ENCODE measurements at regions not wholly inside any gene's neighbourhood (a gene's known extent, or its start where the extent isn't known, plus 50 kb on each side); places are given as distances from the start of the nearest gene placed in this dataset.
"Not testable (repeated sequence)": the region's sequence is repeated elsewhere in the genome, so short reads cannot be mapped to it uniquely, and the experiment has no call there.

DNA sequence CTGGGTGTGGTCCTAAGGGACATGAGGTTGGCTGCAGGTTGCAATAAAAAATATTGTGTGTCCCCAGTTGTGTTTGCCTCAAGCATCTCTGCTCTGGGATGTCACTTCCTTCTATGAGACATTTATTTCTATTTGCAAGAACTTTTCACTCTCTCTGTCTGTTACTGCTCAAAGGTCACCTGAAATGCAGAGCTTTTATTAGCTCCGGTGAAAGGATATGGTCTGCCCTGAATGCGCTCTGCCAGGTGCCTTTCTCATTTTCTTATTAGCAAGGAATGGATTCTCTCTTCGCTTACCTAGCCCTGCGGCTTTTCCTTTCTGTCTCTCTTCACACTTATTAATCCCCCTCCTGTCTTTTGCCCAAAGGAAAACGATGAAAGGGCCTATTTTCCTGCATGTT lies 526.1 kb downstream of the TMEM38B start:
- Mint-ChIP-seq H3K36me3 (ENCODE audit: insufficient read depth) (no peaks in the 10 kb centered on the region), H3K27me3 (ENCODE audit: low read depth) (no peaks in the 10 kb centered on the region), H3K4me3 (no peak overlapping the region), H3K9me3 (peaks cover 27% of the 10 kb centered on the region), H3K4me1 (ENCODE audit: low read depth) (no peaks in the 10 kb centered on the region)
- ATAC-seq (no peak), DNase-seq (no peak)

DNA sequence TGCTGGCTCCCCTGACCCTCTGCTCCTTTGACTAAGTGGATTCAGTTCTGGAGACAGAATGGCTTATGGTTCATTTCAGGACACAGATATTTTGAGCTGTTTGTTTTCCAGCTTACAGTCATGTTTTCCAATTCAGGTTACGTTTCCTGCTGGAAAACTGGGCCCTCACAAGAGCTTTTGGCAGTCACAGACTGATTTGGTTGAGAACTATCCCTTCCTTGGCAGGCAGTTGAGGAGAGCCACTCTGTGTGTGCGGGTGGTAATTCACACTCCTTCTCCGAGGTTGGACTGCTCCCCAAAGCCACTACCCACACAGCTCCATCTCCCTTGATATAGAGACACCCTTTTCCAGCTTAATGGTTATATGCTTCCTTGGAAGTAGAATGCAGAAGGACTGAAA lies 534.5 kb downstream of the TMEM38B start:
- ATAC-seq (no peak), DNase-seq (no peak)
- Mint-ChIP-seq H3K27me3 (ENCODE audit: low read depth) (no peaks in the 10 kb centered on the region), H3K4me3 (no peak overlapping the region), H3K36me3 (ENCODE audit: insufficient read depth) (no peaks in the 10 kb centered on the region), H3K4me1 (ENCODE audit: low read depth) (no peaks in the 10 kb centered on the region), H3K9me3 (peaks cover 28% of the 10 kb centered on the region)

DNA sequence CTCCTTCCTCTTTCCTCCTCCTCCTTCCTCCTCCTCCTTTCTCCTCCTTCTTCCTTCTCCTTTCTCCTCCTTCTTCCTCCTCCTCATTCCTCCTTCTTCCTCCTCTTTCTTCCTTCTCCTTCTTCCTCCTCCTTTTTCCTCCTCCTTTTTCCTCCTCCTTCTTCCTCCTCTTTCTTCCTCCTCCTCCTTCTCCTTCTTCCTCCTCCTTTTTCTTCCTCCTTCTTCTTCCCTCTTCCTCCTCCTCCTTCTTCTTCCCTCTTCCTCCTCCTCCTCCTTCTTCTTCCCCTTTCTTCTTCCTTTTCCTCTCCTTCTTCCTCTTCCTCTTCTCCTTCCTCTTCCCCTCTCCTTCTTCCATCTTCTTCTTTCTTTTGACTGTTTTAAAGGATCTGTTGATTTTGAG lies 538.8 kb downstream of the TMEM38B start:
- no peak for DNase-seq
- H3K4me1 Mint-ChIP-seq (ENCODE audit: low read depth), result no peaks in the 10 kb centered on the region
- H3K36me3 Mint-ChIP-seq (ENCODE audit: insufficient read depth), result no peaks in the 10 kb centered on the region
- no peaks in the 10 kb centered on the region for H3K27me3 Mint-ChIP-seq (ENCODE audit: low read depth)
- no peak overlapping the region for H3K4me3 Mint-ChIP-seq
- H3K9me3 Mint-ChIP-seq, result peaks cover 11% of the 10 kb centered on the region
- no peak for ATAC-seq

DNA sequence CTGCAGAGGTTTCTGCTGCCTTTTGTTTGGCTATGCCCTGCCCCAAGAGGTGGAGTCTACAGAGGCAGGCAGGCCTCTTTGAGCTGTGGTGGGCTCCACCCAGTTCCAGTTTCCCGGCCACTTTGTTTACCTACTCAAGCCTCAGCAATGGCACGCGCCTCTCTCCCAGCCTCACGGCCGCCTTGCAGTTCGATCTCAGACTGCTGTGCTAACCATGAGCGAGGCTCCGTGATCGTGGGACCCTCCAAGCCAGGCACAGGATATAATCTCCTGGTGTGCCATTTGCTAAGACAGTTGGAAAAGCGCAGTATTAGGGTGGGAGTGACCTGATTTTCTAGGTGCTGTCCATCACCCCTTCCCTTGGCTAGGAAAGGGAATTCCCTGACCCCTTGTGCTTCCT lies 566.6 kb downstream of the TMEM38B start:
- DNase-seq; ATAC-seq; H3K27me3 Mint-ChIP-seq (ENCODE audit: low read depth); H3K36me3 Mint-ChIP-seq (ENCODE audit: insufficient read depth); H3K4me3 Mint-ChIP-seq; H3K4me1 Mint-ChIP-seq (ENCODE audit: low read depth): not testable (repeated sequence)
- H3K9me3 Mint-ChIP-seq, result peaks cover 13% of the 10 kb centered on the region

DNA sequence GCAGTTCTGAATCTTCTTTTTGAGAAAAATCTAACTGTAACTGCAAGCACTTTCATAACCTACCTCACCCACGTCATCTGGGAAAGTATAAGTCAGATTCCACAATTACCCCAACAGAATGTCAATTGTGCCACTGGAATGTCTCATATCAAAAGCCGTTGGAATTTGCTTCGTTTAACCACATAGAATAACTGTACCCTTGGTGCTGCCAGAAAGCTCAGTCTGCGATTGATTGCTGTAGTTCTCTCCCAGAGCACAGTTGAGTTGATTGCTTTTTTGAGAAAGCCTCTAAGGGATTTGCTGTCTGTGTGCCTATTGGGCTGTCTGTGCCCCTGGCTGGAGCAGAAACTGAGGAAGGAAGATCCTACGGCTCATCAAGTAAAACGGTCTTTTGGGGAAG lies 583.6 kb downstream of the TMEM38B start:
- no peak overlapping the region for H3K4me3 Mint-ChIP-seq
- peaks cover 27% of the 10 kb centered on the region for H3K9me3 Mint-ChIP-seq
- DNase-seq (no peak), ATAC-seq (no peak)
- no peaks in the 10 kb centered on the region for H3K27me3 Mint-ChIP-seq (ENCODE audit: low read depth)
- no peaks in the 10 kb centered on the region for H3K36me3 Mint-ChIP-seq (ENCODE audit: insufficient read depth)
- no peaks in the 10 kb centered on the region for H3K4me1 Mint-ChIP-seq (ENCODE audit: low read depth)

DNA sequence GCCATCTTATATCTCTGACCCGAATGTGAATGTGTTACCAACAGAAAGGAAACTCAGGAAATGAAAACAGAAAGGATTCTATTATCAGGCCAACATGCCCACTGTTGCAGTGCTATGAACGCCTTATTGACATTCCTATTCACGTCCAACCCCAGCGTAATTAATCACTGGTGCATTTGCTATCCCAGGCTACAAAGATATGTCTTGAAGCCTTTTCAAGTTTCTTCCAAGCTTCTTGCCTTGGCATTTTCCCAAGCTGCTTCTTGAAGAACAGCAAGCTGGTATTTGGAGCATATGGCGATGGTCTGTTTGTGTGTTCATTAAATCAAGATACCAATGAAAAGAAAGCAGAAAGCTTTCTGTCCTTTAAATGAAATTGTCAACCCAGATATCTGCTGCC lies 579.2 kb upstream of the ZNF462 start:
- Mint-ChIP-seq H3K36me3 (ENCODE audit: insufficient read depth) (no peaks in the 10 kb centered on the region), H3K4me3 (no peak overlapping the region), H3K27me3 (ENCODE audit: low read depth) (no peaks in the 10 kb centered on the region)

DNA sequence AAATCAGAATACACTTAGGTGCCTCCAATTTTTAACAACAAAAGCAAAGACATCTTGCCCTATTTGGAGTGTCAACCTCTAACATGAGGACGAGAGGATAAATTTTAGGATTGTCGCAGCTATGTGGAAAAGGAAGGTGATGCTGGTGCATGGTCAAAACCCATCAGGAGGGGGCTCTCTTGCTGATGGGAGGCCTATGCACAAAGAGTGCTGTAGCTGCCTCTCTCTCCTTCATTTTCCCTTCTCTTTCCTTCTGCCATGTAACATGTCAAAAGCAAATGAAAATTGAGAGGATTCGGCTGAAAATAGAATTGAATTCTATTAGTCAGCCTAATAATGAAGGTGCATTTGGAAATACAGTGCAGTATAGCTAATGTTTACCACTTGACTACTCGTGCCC lies 578.7 kb upstream of the ZNF462 start:
- H3K9me3 Mint-ChIP-seq, result peaks cover 18% of the 10 kb centered on the region
- H3K4me3 Mint-ChIP-seq, result no peak overlapping the region
- no peak for DNase-seq
- no peak for ATAC-seq
- no peaks in the 10 kb centered on the region for H3K4me1 Mint-ChIP-seq (ENCODE audit: low read depth)
- no peaks in the 10 kb centered on the region for H3K27me3 Mint-ChIP-seq (ENCODE audit: low read depth)
- H3K36me3 Mint-ChIP-seq (ENCODE audit: insufficient read depth), result no peaks in the 10 kb centered on the region

More for the DNA sequence above, 579.2 kb upstream of the ZNF462 start:
- no peaks in the 10 kb centered on the region for H3K4me1 Mint-ChIP-seq (ENCODE audit: low read depth)
- H3K9me3 Mint-ChIP-seq, result peaks cover 18% of the 10 kb centered on the region
- no peak for DNase-seq
- ATAC-seq, result no peak

DNA sequence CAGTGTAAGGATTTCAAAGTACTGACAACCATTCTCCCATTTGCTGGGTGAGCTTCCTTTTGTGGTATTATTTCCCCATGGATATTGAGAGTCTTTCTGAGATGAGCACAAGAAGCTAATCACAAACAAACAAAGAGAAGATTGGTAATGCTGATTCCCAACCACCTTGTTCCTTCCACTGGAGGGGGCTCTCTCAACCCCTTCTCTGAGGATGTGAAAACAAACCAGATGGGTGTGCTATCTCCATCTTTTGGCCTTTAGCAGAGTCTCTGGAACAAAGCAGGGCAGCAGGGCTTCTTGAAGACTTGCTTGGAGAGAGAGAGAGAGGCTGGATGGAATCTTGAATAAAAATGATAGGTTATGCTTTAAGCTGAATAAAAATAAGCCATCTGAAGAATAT lies 576.7 kb upstream of the ZNF462 start:
- no peak for ATAC-seq
- no peaks in the 10 kb centered on the region for H3K4me1 Mint-ChIP-seq (ENCODE audit: low read depth)
- no peaks in the 10 kb centered on the region for H3K36me3 Mint-ChIP-seq (ENCODE audit: insufficient read depth)
- H3K4me3 Mint-ChIP-seq, result no peak overlapping the region
- peaks cover 21% of the 10 kb centered on the region for H3K9me3 Mint-ChIP-seq
- H3K27me3 Mint-ChIP-seq (ENCODE audit: low read depth), result no peaks in the 10 kb centered on the region
- no peak for DNase-seq

DNA sequence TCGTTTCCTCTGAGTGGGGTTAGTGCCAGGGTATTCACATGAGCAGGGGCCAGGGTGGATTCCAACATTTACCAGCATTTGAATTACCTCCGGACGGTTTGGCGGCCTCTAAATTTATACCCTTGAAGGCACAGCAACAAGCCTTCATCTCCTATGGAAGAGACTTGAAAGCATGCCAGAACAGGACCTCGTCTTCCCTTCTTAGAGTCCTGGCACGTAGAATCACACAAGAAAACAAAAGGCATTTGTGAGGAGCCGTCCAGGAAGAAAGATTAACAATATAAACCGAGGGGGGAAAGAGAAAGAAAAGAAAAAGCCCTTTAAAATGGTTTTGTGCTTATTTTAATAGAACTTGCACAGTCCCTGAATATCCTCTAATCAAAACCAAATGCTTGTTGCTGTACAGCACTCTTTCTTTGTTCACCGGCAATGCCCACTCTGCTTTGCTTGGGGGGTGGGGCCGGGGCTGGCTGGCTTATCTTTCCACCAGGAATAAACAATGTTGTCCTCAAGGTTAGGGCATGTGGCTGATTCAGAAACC lies 575.8 kb upstream of the ZNF462 start:
- no peaks in the 10 kb centered on the region for H3K36me3 Mint-ChIP-seq (ENCODE audit: insufficient read depth)
- DNase-seq, result no peak
- peaks cover 17% of the 10 kb centered on the region for H3K9me3 Mint-ChIP-seq
- no peaks in the 10 kb centered on the region for H3K4me1 Mint-ChIP-seq (ENCODE audit: low read depth)
- H3K4me3 Mint-ChIP-seq, result no peak overlapping the region
- no peak for ATAC-seq
- no peaks in the 10 kb centered on the region for H3K27me3 Mint-ChIP-seq (ENCODE audit: low read depth)

DNA sequence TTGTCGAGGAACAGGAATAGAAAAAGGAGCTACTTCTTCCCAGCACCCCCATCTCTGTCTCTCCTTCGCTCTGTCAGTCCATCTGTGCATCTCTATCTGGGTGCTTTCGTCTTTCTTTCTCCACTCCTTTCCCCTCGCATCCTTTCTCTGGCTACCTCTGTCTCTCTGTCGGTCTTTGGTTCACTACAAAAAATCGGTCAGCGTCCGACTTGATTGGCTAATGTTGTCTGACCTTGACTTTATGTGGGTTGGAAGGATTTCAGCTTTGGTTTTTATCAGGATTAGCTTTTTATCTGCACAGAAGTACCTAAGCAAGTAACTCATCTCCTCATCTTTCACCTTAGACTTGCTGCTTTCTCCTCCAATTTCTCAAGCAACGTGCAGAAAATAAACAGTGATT lies 575.2 kb upstream of the ZNF462 start:
- no peaks in the 10 kb centered on the region for H3K36me3 Mint-ChIP-seq (ENCODE audit: insufficient read depth)
- no peaks in the 10 kb centered on the region for H3K27me3 Mint-ChIP-seq (ENCODE audit: low read depth)
- DNase-seq, result no peak
- H3K4me1 Mint-ChIP-seq (ENCODE audit: low read depth), result no peaks in the 10 kb centered on the region
- H3K4me3 Mint-ChIP-seq, result no peak overlapping the region
- ATAC-seq, result no peak
- H3K9me3 Mint-ChIP-seq, result peaks cover 11% of the 10 kb centered on the region

DNA sequence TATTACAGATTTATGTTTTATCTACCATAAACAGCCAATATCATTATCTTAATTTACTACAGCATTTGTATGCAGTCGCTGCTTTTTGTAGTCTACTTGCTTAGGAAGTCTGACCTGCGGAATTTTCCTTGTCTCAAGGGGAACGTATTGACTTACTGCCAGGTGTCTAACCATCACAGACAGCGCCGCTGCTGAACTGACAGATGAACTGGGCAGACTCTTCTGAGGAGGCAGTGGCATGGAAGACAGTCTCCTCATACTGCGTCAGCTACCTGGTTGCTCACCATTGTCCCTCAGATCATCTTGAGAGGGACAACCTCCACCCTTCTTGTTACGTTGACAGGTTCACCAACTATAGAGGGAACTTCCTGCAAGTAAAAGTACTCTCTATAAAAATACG lies 574.3 kb upstream of the ZNF462 start:
- no peaks in the 10 kb centered on the region for H3K27me3 Mint-ChIP-seq (ENCODE audit: low read depth)
- H3K9me3 Mint-ChIP-seq, result peaks cover 9% of the 10 kb centered on the region

DNA sequence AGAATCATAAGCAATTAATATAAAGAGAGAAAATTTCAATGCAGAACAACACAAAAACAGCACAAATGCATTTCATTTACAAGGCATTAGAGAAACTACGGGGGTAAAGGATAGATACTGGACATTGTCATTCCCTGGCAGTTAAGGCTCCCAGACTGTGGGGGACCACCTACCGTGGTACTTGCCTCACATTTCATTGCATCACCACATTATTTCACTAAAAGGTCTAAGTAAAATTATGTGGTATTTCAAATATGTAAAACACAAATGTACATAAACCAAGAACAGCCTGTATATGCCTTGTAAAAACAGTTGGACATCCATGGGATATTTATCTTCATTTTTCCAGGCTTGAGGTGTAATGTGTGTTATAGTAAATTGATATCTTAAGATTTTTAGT lies 571.2 kb upstream of the ZNF462 start:
- Mint-ChIP-seq H3K4me1 (ENCODE audit: low read depth) (no peaks in the 10 kb centered on the region), H3K27me3 (ENCODE audit: low read depth) (no peaks in the 10 kb centered on the region), H3K4me3 (no peak overlapping the region), H3K9me3 (peaks cover 13% of the 10 kb centered on the region), H3K36me3 (ENCODE audit: insufficient read depth) (no peaks in the 10 kb centered on the region)
- DNase-seq (no peak), ATAC-seq (no peak)

More for the DNA sequence above, 574.3 kb upstream of the ZNF462 start:
- DNase-seq (no peak), ATAC-seq (no peak)
- Mint-ChIP-seq H3K4me1 (ENCODE audit: low read depth) (no peaks in the 10 kb centered on the region), H3K36me3 (ENCODE audit: insufficient read depth) (no peaks in the 10 kb centered on the region), H3K4me3 (no peak overlapping the region)

DNA sequence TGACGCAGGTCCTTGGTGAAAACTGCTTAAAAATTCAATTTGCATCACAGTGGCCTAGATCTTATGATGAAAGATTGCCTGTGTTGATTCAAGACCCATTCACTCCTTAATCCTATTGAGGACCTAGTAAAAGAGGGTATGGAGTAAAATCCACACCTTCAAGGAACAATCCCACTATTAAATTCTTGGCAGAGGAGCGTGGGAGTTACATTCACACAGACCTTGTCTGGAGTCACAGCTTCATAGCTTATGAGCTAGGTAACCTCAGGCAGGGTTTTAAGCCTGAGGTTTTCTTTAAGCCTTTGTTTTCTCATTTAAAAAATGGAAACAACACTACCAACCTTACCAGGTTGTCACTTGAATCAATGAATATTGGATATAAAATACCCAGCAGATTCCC lies 566.5 kb upstream of the ZNF462 start:
- H3K36me3 Mint-ChIP-seq (ENCODE audit: insufficient read depth), result no peaks in the 10 kb centered on the region
- H3K4me3 Mint-ChIP-seq, result no peak overlapping the region
- peaks cover 10% of the 10 kb centered on the region for H3K9me3 Mint-ChIP-seq
- H3K27me3 Mint-ChIP-seq (ENCODE audit: low read depth), result no peaks in the 10 kb centered on the region
- no peaks in the 10 kb centered on the region for H3K4me1 Mint-ChIP-seq (ENCODE audit: low read depth)
- DNase-seq (no peak), ATAC-seq (no peak)

DNA sequence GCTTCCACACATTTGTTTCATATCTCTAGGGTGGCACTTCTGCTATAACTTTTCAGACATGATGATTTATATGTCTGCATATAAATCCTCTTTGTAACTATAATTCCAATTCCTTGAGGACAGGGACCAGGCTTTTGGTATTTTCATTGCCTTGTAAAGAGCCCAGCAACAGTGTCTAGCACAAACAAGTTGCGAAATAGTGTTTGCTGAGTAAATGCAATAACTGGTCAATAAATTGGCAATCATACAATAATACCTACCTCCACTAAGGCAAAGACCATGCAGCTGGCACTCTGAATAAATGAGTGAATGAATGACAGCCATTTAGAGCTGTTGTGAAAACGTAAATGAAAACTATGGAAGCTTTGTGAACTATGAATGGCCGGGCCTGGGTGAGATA lies 564.0 kb upstream of the ZNF462 start:
- Mint-ChIP-seq H3K4me1 (ENCODE audit: low read depth) (no peaks in the 10 kb centered on the region), H3K27me3 (ENCODE audit: low read depth) (no peaks in the 10 kb centered on the region), H3K36me3 (ENCODE audit: insufficient read depth) (no peaks in the 10 kb centered on the region), H3K4me3 (no peak overlapping the region), H3K9me3 (peaks cover 17% of the 10 kb centered on the region)
- DNase-seq (no peak), ATAC-seq (no peak)

DNA sequence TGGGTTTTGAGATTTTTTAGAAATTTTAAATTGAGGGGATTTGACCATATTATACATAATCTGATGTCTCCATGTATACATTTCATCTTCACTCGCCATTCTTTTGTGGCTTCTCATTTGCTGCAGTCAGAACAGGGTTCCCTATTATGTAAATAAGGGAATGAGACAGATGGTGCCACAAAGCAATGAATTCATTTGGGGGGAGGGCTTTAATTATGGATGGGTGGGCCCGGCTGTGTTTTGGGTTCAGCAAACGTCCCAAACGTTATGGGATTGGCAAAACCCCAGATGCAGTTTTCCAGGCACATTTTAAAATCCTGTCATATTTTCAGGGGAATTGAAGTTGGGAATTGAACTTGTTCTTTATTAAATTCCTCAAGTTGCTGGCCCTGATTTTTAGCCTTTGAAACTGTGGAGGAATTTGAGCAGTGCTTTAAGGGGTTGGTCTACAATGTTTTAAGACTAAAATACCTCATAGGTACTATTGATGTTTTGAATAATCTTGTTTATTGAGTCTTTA lies 558.5 kb upstream of the ZNF462 start:
- peaks cover 16% of the 10 kb centered on the region for H3K9me3 Mint-ChIP-seq
- H3K4me3 Mint-ChIP-seq, result no peak overlapping the region
- H3K27me3 Mint-ChIP-seq (ENCODE audit: low read depth), result no peaks in the 10 kb centered on the region
- DNase-seq, result no peak
- no peaks in the 10 kb centered on the region for H3K36me3 Mint-ChIP-seq (ENCODE audit: insufficient read depth)
- no peak for ATAC-seq
- H3K4me1 Mint-ChIP-seq (ENCODE audit: low read depth), result no peaks in the 10 kb centered on the region
